Hepatocyte (in vitro differentiated cells): ENCODE measurements at regions not wholly inside any gene's neighbourhood (a gene's known extent, or its start where the extent isn't known, plus 50 kb on each side); places are given as distances from the start of the nearest gene placed in this dataset.

ENCODE experiments used
- CTCF ChIP-seq: fragments of 200-600 bp; sonication (generic); IDR thresholded peaks from 2 replicates; pipeline ENCODE4 v1.5.1; 2016; ENCODE audit warnings: antibody characterized with exemption, mild to moderate bottlenecking; ENCODE audit not compliant: poor library complexity
- EZH2 ChIP-seq: fragments of 200-600 bp; sonication (generic); IDR thresholded peaks from 2 replicates; pipeline ENCODE4 v1.6.1; 2016; ENCODE audit warnings: antibody characterized with exemption, mild to moderate bottlenecking, borderline replicate concordance

- TF ChIP-seq CTCF (no peak), EZH2 (no peak)
Observed at GRCh38 chr3:146770301-146770700, 165.2 kb upstream of the PLSCR5 start.
